Endothelial cell (in vitro differentiated cells): ENCODE measurements at regions not wholly inside any gene's neighbourhood (a gene's known extent, or its start where the extent isn't known, plus 50 kb on each side); places are given as distances from the start of the nearest gene placed in this dataset.

ENCODE experiments used
- DNase-seq: peaks from one replicate; pipeline ENCODE4 v3.0.0; 2021; ENCODE audit warnings: low spot score
- H3K27ac Mint-ChIP-seq: one replicate; pipeline ENCODE4 v1.8.0; 2021; ENCODE audit warnings: mixed read lengths, inconsistent platforms; ENCODE audit not compliant: unreplicated experiment
- H3K27me3 Mint-ChIP-seq: one replicate; pipeline ENCODE4 v1.8.0; 2021; ENCODE audit warnings: mild to moderate bottlenecking, moderate library complexity, mixed read lengths, inconsistent platforms; ENCODE audit not compliant: unreplicated experiment
- H3K36me3 Mint-ChIP-seq: one replicate; pipeline ENCODE4 v1.8.0; 2021; ENCODE audit warnings: mild to moderate bottlenecking, low read depth, mixed read lengths, inconsistent platforms; ENCODE audit not compliant: unreplicated experiment
- H3K4me1 Mint-ChIP-seq: one replicate; pipeline ENCODE4 v1.8.0; 2021; ENCODE audit warnings: mild to moderate bottlenecking, mixed read lengths, inconsistent platforms; ENCODE audit not compliant: unreplicated experiment
- H3K4me3 Mint-ChIP-seq: one replicate; pipeline ENCODE4 v1.8.0; 2021; ENCODE audit warnings: mild to moderate bottlenecking, mixed read lengths, inconsistent platforms; ENCODE audit not compliant: unreplicated experiment
- H3K9me3 Mint-ChIP-seq: one replicate; pipeline ENCODE4 v1.8.0; 2021; ENCODE audit warnings: mixed read lengths, inconsistent platforms; ENCODE audit not compliant: unreplicated experiment
- TF ChIP-seq, protein P1 (sequence below): fragments of 200-600 bp; sonication (generic); IDR thresholded peaks from one replicate; pipeline ENCODE4 v1.5.0; 2021; ENCODE audit warnings: antibody characterized with exemption; ENCODE audit not compliant: unreplicated experiment

- H3K36me3 Mint-ChIP-seq, result no peaks in the 10 kb centered on the region
- DNase-seq, result no peak
- no peak overlapping the region for H3K4me3 Mint-ChIP-seq
- H3K27me3 Mint-ChIP-seq, result no peaks in the 10 kb centered on the region
- H3K27ac Mint-ChIP-seq, result no peak overlapping the region
- H3K4me1 Mint-ChIP-seq, result no peaks in the 10 kb centered on the region
- H3K9me3 Mint-ChIP-seq, result no peaks in the 10 kb centered on the region
- TF ChIP-seq, protein P1, sequence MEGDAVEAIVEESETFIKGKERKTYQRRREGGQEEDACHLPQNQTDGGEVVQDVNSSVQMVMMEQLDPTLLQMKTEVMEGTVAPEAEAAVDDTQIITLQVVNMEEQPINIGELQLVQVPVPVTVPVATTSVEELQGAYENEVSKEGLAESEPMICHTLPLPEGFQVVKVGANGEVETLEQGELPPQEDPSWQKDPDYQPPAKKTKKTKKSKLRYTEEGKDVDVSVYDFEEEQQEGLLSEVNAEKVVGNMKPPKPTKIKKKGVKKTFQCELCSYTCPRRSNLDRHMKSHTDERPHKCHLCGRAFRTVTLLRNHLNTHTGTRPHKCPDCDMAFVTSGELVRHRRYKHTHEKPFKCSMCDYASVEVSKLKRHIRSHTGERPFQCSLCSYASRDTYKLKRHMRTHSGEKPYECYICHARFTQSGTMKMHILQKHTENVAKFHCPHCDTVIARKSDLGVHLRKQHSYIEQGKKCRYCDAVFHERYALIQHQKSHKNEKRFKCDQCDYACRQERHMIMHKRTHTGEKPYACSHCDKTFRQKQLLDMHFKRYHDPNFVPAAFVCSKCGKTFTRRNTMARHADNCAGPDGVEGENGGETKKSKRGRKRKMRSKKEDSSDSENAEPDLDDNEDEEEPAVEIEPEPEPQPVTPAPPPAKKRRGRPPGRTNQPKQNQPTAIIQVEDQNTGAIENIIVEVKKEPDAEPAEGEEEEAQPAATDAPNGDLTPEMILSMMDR, result no peak
Measured at GRCh38 chr4:136227315-136227714, 1305.0 kb downstream of the PCDH18 start.

DNA sequence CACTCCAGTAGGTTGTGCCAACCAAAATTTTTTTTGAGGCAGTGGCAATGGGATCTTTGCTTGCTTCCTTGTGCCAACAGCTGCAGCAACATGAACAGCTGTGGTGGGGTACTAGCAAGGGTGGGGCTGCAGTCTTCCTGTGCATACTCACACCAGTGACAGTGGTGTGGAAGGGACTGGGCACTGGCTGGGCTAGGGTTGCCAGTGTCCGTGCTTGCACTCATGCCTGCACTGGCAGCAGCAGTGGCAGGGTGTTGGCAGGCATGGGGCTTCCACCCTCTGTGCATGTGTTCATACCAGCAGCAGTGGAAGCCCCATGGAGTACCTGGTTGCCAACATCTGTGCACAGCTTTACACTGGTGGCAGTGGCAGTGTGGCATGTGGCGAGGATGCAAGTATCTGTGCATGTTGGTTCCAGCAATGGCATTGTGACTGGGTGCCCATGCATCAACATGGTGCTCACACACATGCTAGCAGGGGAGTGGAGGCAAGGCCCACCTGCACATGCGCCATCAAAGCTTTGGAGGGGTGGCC, 1312.6 kb downstream of the PCDH18 start:
- H3K4me1 Mint-ChIP-seq, result no peaks in the 10 kb centered on the region
- DNase-seq, result no peak
- no peaks in the 10 kb centered on the region for H3K9me3 Mint-ChIP-seq
- H3K36me3 Mint-ChIP-seq, result no peaks in the 10 kb centered on the region
- TF ChIP-seq, protein P1, result no peak
- no peak overlapping the region for H3K4me3 Mint-ChIP-seq
- peaks cover 2% of the 10 kb centered on the region for H3K27me3 Mint-ChIP-seq
- H3K27ac Mint-ChIP-seq, result no peak overlapping the region

- no peaks in the 10 kb centered on the region for H3K4me1 Mint-ChIP-seq
- H3K27ac Mint-ChIP-seq, result no peak overlapping the region
- H3K4me3 Mint-ChIP-seq, result no peak overlapping the region
- no peak for DNase-seq
- no peaks in the 10 kb centered on the region for H3K36me3 Mint-ChIP-seq
- H3K27me3 Mint-ChIP-seq, result no peaks in the 10 kb centered on the region
- no peaks in the 10 kb centered on the region for H3K9me3 Mint-ChIP-seq
- TF ChIP-seq, protein P1, result no peak
Measured at GRCh38 chr4:136203199-136203598, 1329.1 kb downstream of the PCDH18 start.

- Mint-ChIP-seq H3K36me3 (no peaks in the 10 kb centered on the region), H3K9me3 (no peaks in the 10 kb centered on the region), H3K4me1 (no peaks in the 10 kb centered on the region), H3K27me3 (no peaks in the 10 kb centered on the region), H3K4me3 (no peak overlapping the region), H3K27ac (no peak overlapping the region)
- TF ChIP-seq, protein P1, result no peak
- DNase-seq, result no peak
Measured at GRCh38 chr4:136198358-136198757, 1333.9 kb downstream of the PCDH18 start.

DNA sequence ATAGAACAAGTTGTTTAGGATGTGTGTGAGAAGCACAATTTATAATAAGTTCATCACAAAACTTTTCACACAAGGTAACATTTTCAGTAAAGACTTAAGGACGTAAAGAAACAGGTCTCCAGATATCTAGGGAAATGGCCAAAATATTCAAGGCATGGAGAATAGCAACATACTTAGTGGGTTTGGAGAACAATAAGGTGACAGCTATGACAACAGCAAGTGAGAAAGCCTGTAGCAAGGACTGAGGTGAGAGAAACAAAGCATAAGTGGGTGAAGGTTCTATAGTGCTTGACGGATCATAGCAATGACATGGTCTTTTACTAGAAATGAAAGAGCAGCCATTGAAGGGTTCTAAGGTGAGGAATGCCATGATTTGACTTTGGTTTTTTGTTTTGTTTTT, 1337.3 kb downstream of the PCDH18 start:
- Mint-ChIP-seq H3K4me3 (no peak overlapping the region), H3K4me1 (no peaks in the 10 kb centered on the region), H3K36me3 (no peaks in the 10 kb centered on the region), H3K9me3 (no peaks in the 10 kb centered on the region), H3K27ac (no peak overlapping the region), H3K27me3 (no peaks in the 10 kb centered on the region)
- TF ChIP-seq, protein P1, result no peak
- no peak for DNase-seq
